CD4-positive, alpha-beta T cell treated with Interleukin-17A for 4 hours (primary cell): ENCODE measurements at regions not wholly inside any gene's neighbourhood (a gene's known extent, or its start where the extent isn't known, plus 50 kb on each side); places are given as distances from the start of the nearest gene placed in this dataset.
A peak's percentile ranks its signal among the peaks of the same experiment; 100 is the strongest.
"Not testable (repeated sequence)": the region's sequence is repeated elsewhere in the genome, so short reads cannot be mapped to it uniquely, and the experiment has no call there.

Experiments used
- DNase-seq: peaks from one replicate; pipeline ENCODE4 v3.0.0-alpha.2; 2020; ENCODE audit warnings: mixed read lengths

- DNase-seq = no peak
These were observed 304.6 kb downstream of the ABCC12 start for GRCh38 chr16:47851146-47851545.

GRCh38 chr16:47849736-47850135 lies 306.1 kb downstream of the ABCC12 start:
- DNase-seq = no peak

- no peak for DNase-seq
These were observed 307.2 kb downstream of the ABCC12 start for GRCh38 chr16:47848421-47849109.

DNA sequence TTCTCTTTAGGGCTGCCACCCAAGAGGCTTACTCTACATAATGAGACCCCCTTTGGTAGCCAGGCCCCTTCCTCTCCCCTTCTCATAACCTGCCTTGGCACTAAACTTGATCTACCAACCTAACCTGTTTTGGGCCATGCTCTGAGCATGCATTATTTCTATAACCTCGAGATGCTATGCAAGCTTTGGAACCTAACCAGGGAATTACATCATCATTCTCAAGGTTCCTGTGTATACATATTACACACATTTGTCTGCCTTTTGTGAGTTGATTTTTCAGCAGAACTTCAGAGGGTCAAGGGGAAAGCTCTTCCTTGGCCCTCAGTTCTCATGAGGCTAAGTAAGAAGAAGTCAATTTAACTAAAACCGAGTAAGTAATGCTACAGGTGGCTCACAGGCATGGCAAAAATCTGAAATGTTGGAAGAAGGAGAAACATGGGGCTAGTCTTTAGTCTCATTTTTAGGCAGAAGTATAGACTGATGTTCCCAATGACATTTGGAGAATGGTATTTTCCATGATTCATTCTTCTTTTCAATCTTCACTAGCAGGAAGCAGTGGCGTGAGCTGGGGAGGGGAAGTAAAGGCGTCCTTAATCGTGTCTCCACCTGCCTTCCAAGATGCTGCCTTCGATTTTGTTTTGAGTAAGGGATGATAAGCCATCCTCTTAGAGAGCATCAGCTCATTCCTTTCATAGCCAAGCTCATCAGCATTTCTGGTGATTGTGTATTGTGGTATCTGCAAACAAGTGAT lies 308.4 kb downstream of the ABCC12 start:
- DNase-seq = no peak

GRCh38 chr16:47834485-47835024 lies 321.2 kb downstream of the ABCC12 start:
- no peak for DNase-seq

GRCh38 chr16:47833771-47834170 lies 322.0 kb downstream of the ABCC12 start:
- no peak for DNase-seq

DNA sequence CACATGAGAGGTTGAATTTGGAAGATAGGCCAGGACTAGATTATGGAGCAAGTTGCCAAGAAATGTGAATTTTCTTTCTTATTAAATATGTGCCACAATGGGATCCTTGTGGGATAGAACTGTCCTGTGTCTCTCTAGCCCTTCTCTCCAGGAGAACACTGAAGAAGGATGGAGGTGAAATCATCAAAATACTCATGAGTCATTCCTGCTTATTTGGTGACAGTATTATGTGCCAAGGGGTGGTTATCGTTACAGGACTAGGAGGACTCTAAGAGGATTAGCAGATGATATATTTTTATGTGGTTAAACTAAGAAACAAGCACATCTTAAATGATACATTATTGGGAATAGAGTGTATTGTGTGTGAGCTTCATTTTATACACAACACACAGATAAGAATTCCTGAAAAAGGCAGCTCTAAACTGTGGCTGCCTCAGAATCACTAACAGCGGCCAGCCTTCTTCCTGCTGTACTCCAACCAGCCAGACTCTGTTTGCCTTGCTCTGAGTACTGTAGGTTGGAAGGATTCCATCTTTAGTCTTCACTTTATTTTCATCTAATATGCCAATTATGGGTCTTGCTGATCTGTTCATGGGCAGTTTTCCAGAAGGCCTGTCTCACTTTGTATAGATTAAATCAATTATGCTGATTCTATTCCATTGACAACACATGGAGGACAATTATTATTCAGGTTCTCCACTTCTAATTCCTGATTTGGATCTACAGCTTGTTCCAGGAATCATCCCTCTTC lies 325.8 kb downstream of the ABCC12 start:
- DNase-seq = no peak

- DNase-seq = no peak
These were observed 329.7 kb downstream of the ABCC12 start for GRCh38 chr16:47826070-47826469.

GRCh38 chr16:47817048-47817447 lies 338.7 kb downstream of the ABCC12 start:
- DNase-seq = no peak

DNA sequence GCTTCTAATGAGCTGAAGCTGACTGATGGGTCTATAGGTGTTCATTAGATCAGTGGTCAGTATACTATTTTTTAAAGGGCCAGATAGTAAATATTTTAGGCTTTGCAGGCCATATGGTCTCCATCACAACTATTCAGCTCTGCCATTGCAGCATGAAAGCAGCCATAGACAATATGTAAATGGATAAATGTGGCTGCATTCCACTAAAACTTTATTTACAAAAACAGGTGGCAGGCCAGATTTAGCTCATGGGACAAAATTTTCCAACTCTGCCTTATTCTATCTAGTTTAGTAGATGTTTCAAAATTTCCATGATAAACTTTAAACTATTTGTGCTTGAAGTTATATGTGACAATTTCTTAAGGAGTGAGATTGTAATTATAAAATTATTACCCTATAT lies 339.3 kb downstream of the ABCC12 start:
- DNase-seq = no peak

DNA sequence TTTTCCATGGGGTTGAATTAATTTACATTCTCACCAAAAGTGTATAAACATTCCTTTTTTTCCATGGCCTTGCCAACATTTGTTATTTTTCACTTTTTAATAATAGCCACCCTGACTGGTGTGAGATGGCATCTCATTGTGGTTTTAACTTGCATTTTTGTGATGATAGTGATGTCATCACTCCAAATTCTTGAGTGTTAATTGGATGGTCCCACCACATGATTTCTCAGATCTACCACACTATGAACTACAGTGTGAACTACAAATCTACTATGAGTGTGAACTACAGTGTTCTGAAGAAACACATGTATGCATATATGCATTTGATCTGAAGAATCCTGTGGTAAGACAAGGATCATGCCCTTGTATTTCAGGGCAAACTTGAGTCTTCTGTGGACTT lies 340.1 kb downstream of the ABCC12 start:
- no peak for DNase-seq

DNA sequence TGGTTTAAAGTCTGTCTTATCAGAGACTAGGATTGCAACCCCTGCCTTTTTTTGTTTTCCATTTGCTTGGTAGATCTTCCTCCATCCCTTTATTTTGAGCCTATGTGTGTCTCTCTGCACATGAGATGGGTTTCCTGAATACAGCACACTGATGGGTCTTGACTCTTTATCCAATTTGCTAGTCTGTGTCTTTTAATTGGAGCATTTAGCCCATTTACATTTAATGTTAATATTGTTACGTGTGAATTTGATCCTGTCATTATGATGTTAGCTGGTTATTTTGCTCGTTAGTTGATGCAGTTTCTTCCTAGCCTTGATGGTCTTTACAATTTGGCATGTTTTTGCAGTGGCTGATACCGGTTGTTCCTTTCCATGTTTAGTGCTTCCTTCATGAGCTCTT lies 344.0 kb downstream of the ABCC12 start:
- not testable (repeated sequence) for DNase-seq

GRCh38 chr16:47806309-47806847 lies 345.2 kb downstream of the PHKB start:
- DNase-seq = no peak

DNA sequence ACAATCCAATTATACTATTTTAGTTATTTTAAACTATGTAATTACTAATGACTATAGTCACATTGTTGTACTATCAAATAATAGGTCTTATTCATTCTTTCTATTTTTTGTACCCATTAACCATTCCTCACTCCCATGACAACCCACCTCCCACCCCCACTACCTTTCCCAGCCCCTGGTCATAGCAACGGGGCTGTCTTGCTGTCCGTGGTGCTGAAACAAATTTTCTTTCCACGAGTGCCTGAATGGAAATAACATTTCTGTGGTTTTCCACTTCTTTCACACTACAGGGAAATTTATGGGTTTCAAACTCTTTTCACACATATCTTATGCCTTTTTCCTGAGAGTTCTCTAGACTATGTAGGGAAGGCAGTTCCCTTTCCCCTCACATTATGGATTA lies 326.6 kb downstream of the PHKB start:
- no peak for DNase-seq

DNA sequence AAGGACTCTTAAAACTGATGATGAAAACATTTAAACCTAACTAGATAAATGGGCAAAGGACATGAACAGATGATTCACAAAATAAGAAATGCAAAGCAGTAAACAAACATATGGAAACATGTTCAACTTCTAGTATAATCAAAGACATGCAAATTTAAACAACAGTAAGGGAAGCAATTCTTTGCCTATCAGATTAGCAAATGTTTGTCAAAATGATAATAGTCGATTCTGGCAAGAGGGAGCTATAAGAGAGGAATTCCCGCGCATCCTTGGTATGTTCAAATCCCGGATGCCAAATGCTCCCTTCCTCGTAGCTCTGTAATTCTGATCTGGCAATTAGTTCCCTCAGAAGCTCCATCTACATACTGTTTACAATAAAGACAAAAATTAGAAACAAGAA lies 320.5 kb downstream of the PHKB start:
- DNase-seq = no peak

DNA sequence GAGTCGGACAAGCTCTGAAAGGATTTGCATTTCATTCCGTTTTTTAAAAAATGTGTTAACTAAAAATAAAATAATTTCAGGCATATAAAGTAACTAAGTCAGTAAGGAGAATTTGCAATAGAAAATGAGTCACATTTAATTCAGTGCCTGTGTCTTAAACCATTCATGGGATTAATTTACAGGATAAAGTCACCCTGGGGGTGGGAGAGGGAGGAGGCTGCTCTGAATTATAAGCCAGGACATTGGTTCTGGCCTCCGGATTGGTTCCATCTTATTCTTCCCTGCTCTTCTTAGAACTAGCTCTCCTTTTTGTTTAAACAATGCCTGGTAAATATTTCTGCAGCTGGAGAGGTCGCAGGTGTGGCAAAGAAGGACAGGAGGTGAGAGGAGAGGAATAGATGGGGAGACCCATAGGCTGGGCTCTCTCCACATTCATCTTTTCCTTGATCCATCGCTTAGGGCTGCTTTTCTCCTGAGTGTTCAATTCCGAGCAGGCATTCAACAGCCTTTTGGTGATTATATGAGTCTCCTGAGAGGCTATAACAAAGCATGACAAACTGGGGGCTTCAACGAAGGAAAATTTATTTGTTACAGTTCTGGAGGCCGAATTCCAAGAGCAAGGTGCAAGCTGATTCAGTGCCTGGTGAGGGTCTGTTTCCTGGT lies 319.2 kb downstream of the PHKB start:
- no peak for DNase-seq

- peak; percentile 13 for DNase-seq
These were observed 318.3 kb downstream of the PHKB start for GRCh38 chr16:47779201-47780016.

DNA sequence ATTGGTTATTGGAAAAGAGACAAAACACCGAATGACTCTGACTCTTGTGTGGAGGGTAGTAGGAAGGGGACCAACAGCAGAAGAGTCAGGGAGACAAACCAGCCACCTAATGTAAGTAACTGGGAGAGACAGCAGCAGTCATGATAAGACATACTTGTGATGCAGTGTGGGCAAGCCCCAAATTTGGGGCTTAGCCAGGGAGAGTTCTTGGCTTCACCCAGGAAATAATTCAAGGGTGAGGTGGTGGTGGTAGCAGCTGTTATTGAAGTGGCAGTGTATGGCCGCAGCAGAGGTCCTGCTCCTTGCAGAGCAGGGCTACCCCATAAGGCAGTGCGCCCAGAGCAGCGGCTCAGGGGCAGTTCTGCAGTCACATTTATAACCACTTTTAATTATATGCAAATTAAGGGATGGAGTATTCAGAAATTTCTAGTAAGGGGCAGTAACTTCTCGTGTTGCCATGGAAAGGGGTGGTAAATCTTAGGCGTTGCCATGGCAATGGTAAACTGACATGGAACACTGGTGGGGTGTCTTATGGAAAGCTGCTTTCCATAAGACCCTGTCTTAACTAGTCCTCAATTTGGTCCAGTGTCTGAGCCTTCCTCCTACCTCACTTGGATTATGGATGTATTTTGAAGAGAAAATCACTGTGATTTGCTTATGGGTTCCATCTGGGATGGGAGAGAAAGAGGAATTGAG lies 317.1 kb downstream of the PHKB start:
- no peak for DNase-seq

- no peak for DNase-seq
These were observed 316.1 kb downstream of the PHKB start for GRCh38 chr16:47777220-47777619.

DNA sequence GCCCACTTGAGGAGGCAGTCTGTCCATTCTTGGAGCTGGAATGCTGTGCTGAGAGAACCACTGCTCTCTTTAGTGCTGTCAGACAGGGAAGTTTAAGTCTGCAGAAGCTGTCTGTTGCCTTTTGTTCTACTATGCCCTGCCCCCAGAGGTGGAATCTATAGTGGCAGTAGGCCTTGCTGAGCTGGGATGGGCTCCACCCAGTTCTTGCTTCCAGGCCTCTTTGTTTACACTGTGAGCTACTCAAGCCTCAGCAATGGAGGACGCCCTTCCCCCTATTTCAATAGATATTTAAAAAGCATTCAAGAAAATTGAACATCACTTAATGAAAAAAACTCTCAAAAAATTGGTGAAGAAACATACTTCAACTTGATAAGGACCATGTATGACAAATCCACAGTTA lies 313.5 kb downstream of the PHKB start:
- no peak for DNase-seq

DNA sequence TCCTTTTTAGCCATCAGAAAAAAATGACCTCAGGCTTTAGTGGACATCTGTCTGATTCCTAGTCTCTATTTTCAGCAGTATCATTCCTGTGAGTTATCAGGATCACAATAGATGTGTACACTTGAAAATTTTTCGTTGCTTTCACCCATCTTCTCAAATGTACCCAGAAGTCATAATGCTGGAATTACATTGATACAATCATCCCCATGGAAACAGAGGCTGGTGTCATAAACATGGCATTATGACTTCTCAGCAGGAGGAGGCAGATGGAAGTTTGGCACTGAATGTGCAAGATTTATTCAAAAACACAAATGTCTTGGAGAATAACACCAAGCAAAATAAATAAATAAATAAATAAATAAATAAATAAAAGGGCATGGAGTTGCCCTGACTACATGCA lies 292.5 kb downstream of the PHKB start:
- no peak for DNase-seq
